ENCODE measurements at regions not wholly inside any gene's neighbourhood (a gene's known extent, or its start where the extent isn't known, plus 50 kb on each side); places are given as distances from the start of the nearest gene placed in this dataset.

- TF ChIP-seq FOXP4 (CRISPR knock-in tag; IDR thresholded peaks at IDR 0.05) = no peak
- no peak for TF ChIP-seq MAX (CRISPR knock-in tag; IDR thresholded peaks at IDR 0.05)
- TF ChIP-seq JUN (CRISPR knock-in tag; IDR thresholded peaks at IDR 0.05) = no peak
- TF ChIP-seq, protein P1, sequence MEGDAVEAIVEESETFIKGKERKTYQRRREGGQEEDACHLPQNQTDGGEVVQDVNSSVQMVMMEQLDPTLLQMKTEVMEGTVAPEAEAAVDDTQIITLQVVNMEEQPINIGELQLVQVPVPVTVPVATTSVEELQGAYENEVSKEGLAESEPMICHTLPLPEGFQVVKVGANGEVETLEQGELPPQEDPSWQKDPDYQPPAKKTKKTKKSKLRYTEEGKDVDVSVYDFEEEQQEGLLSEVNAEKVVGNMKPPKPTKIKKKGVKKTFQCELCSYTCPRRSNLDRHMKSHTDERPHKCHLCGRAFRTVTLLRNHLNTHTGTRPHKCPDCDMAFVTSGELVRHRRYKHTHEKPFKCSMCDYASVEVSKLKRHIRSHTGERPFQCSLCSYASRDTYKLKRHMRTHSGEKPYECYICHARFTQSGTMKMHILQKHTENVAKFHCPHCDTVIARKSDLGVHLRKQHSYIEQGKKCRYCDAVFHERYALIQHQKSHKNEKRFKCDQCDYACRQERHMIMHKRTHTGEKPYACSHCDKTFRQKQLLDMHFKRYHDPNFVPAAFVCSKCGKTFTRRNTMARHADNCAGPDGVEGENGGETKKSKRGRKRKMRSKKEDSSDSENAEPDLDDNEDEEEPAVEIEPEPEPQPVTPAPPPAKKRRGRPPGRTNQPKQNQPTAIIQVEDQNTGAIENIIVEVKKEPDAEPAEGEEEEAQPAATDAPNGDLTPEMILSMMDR (IDR thresholded peaks at IDR 0.05) = no peak
- TF ChIP-seq ESRRA (CRISPR knock-in tag; IDR thresholded peaks at IDR 0.05; ENCODE audit: borderline replicate concordance) = no peak
- TF ChIP-seq USF2 (CRISPR knock-in tag; IDR thresholded peaks at IDR 0.05) = no peak
- TF ChIP-seq ZNF317 (CRISPR knock-in tag; IDR thresholded peaks at IDR 0.05; ENCODE audit: borderline replicate concordance, low read depth) = no peak
- TF ChIP-seq FOXK1 (CRISPR knock-in tag; IDR thresholded peaks at IDR 0.05) = no peak
- no peak for TF ChIP-seq FOXJ3 (CRISPR knock-in tag; IDR thresholded peaks at IDR 0.05; ENCODE audit: borderline replicate concordance)
- TF ChIP-seq, protein P2, sequence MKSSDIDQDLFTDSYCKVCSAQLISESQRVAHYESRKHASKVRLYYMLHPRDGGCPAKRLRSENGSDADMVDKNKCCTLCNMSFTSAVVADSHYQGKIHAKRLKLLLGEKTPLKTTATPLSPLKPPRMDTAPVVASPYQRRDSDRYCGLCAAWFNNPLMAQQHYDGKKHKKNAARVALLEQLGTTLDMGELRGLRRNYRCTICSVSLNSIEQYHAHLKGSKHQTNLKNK (CRISPR knock-in tag; IDR thresholded peaks at IDR 0.05) = no peak
- TF ChIP-seq, protein P3, sequence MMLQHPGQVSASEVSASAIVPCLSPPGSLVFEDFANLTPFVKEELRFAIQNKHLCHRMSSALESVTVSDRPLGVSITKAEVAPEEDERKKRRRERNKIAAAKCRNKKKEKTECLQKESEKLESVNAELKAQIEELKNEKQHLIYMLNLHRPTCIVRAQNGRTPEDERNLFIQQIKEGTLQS (CRISPR knock-in tag; conservative IDR thresholded peaks at IDR 0.05) = no peak
- no peak for TF ChIP-seq HMGXB4 (CRISPR knock-in tag; IDR thresholded peaks at IDR 0.05)
- TF ChIP-seq, protein P4, sequence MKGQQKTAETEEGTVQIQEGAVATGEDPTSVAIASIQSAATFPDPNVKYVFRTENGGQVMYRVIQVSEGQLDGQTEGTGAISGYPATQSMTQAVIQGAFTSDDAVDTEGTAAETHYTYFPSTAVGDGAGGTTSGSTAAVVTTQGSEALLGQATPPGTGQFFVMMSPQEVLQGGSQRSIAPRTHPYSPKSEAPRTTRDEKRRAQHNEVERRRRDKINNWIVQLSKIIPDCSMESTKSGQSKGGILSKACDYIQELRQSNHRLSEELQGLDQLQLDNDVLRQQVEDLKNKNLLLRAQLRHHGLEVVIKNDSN (CRISPR knock-in tag; IDR thresholded peaks at IDR 0.05) = no peak
- no peak for TF ChIP-seq E2F4 (CRISPR knock-in tag; IDR thresholded peaks at IDR 0.05; ENCODE audit: borderline replicate concordance, low read depth)
Measured at GRCh38 chr15:62953021-62953420, 89.5 kb upstream of the TPM1 start.
